CD4-positive, alpha-beta T cell (primary cell): ENCODE measurements at regions not wholly inside any gene's neighbourhood (a gene's known extent, or its start where the extent isn't known, plus 50 kb on each side); places are given as distances from the start of the nearest gene placed in this dataset.

Source experiments
- ATAC-seq: fragments of 200-7000 bp; cut with Tn5 transposase; one replicate; pipeline ENCODE4 v1.10.0; 2022; ENCODE audit warnings: mild to moderate bottlenecking; ENCODE audit not compliant: poor library complexity
- CTCF ChIA-PET: fragments of 350-600 bp; sonication (Branson Sonifier 250); formaldehyde crosslinking; loops from one replicate; lab custom pipeline; 2021; ENCODE audit warnings: antibody characterized with exemption, inconsistent platforms; lab: Charles Lee
- POLR2A ChIA-PET: fragments of 350-600 bp; sonication (Branson Sonifier 250); formaldehyde crosslinking; loops from one replicate; lab custom pipeline; 2021; ENCODE audit warnings: antibody characterized with exemption, inconsistent platforms; lab: Charles Lee
- DNase-seq, 14 experiments: peaks; one replicate each; pipeline ENCODE4 v3.0.0-alpha.2; 2013 to 2020; ENCODE audit warnings: mixed read lengths in 2 of 14
- H3K27ac ChIP-seq, 2 donors: one replicate each; pipeline versions ENCODE4 v1.5.1 to v1.7.0; 2013; ENCODE audit warnings: low read length in 2 of 2, low read depth in 1 of 2, mild to moderate bottlenecking in 1 of 2
- H3K27me3 ChIP-seq, 2 experiments: 1 replicate in 1 of 2; 2 replicates in 1 of 2; pipeline versions ENCODE4 v1.6.1 to v1.7.0; 2013; ENCODE audit warnings: low read length in 2 of 2, control low read depth in 1 of 2, mild to moderate bottlenecking in 1 of 2, moderate library complexity in 1 of 2; ENCODE audit not compliant: insufficient read depth in 2 of 2, control insufficient read depth in 1 of 2
- H3K36me3 ChIP-seq: one replicate; pipeline ENCODE4 v1.6.1; 2013; ENCODE audit warnings: low read length, control low read depth; ENCODE audit not compliant: insufficient read depth
- H3K4me1 ChIP-seq: one replicate; pipeline ENCODE4 v1.6.1; 2013; ENCODE audit warnings: low read length, control low read depth; ENCODE audit not compliant: insufficient read depth
- H3K4me3 ChIP-seq: one replicate; pipeline ENCODE4 v1.5.1; 2013; ENCODE audit warnings: mild to moderate bottlenecking, low read length, moderate library complexity
- H3K9me3 ChIP-seq, 2 experiments: 1 replicate in 1 of 2; 2 replicates in 1 of 2; pipeline versions ENCODE4 v1.6.1 to v1.7.0; 2013; ENCODE audit warnings: low read length in 2 of 2, mild to moderate bottlenecking in 2 of 2, control low read depth in 1 of 2, moderate library complexity in 1 of 2; ENCODE audit not compliant: control insufficient read depth in 1 of 2, insufficient read depth in 1 of 2
- H3K27ac Mint-ChIP-seq: one replicate; pipeline ENCODE4 v1.8.0; 2020; ENCODE audit warnings: mixed read lengths
- H3K27me3 Mint-ChIP-seq: one replicate; pipeline ENCODE4 v1.8.0; 2021; ENCODE audit warnings: mixed read lengths
- H3K36me3 Mint-ChIP-seq: one replicate; pipeline ENCODE4 v1.8.0; 2021; ENCODE audit warnings: low read depth, mixed read lengths
- H3K4me1 Mint-ChIP-seq: one replicate; pipeline ENCODE4 v1.8.0; 2021; ENCODE audit warnings: low read depth, mixed read lengths
- H3K4me3 Mint-ChIP-seq: one replicate; pipeline ENCODE4 v1.8.0; 2020; ENCODE audit warnings: mild to moderate bottlenecking, mixed read lengths
- H3K9me3 Mint-ChIP-seq: one replicate; pipeline ENCODE4 v1.8.0; 2020; ENCODE audit warnings: mixed read lengths
- CTCF ChIP-seq: fragments of 200-600 bp; IDR thresholded peaks from one replicate; pipeline ENCODE4 v1.8.0; 2022; ENCODE audit warnings: antibody characterized with exemption, mild to moderate bottlenecking
- intact Hi-C, 2 experiments: fragments of 100-400 bp; cut with DNase I in 1 of 2; cut with micrococcal nuclease in 1 of 2; formaldehyde crosslinking; loops; one replicate each; pipeline versions ENCODE4 v1.15.1 to v1.9.0; 2023 to 2025; cut with DNase I, micrococcal nuclease

GRCh38 chr10:107715565-107715964 is 551.1 kb upstream of the SORCS1 start:
- DNase-seq (no peak), ATAC-seq (no peak)
- Mint-ChIP-seq H3K36me3 (no peaks in the 10 kb centered on the region), H3K9me3 (peaks cover 24% of the 10 kb centered on the region), H3K27ac (no peak overlapping the region), H3K27me3 (no peaks in the 10 kb centered on the region), H3K4me3 (no peak overlapping the region), H3K4me1 (no peaks in the 10 kb centered on the region)
- no peaks in the 10 kb centered on the region for H3K9me3 ChIP-seq
- no peak overlapping the region for H3K27ac ChIP-seq
- TF ChIP-seq CTCF: no peak
- H3K36me3 ChIP-seq: no peaks in the 10 kb centered on the region
- ChIA-PET POLR2A (no interaction called here), CTCF (no interaction called here)
- intact Hi-C loops: no loop called here
- no peaks in the 10 kb centered on the region for H3K4me1 ChIP-seq
- H3K4me3 ChIP-seq: no peak overlapping the region
- no peaks in the 10 kb centered on the region for H3K27me3 ChIP-seq

- Mint-ChIP-seq H3K9me3 (peaks cover 12% of the 10 kb centered on the region), H3K27ac (no peak overlapping the region), H3K4me3 (no peak overlapping the region), H3K27me3 (no peaks in the 10 kb centered on the region), H3K4me1 (no peaks in the 10 kb centered on the region), H3K36me3 (no peaks in the 10 kb centered on the region)
- no peaks in the 10 kb centered on the region for H3K4me1 ChIP-seq
- ChIA-PET CTCF (no interaction called here), POLR2A (no interaction called here)
- H3K9me3 ChIP-seq: peaks cover 0 to 4% of the 10 kb centered on the region in 2 experiments
- ATAC-seq (no peak), DNase-seq (no peak)
- TF ChIP-seq CTCF: no peak
- no peaks in the 10 kb centered on the region for H3K36me3 ChIP-seq
- H3K27ac ChIP-seq: no peak overlapping the region
- H3K27me3 ChIP-seq: no peaks in the 10 kb centered on the region
- no peak overlapping the region for H3K4me3 ChIP-seq
- intact Hi-C loops: no loop called here
Measured at GRCh38 chr10:107708981-107709380, 544.5 kb upstream of the SORCS1 start.

- peaks cover 11% of the 10 kb centered on the region for H3K9me3 Mint-ChIP-seq
- H3K27me3 ChIP-seq: no peaks in the 10 kb centered on the region
- peaks cover 0 to 4% of the 10 kb centered on the region in 2 experiments for H3K9me3 ChIP-seq
- no peak overlapping the region for H3K4me3 Mint-ChIP-seq
- POLR2A ChIA-PET: no interaction called here
- H3K27ac Mint-ChIP-seq: no peak overlapping the region
- H3K4me3 ChIP-seq: no peak overlapping the region
- ATAC-seq (no peak), DNase-seq (no peak)
- CTCF ChIA-PET: no interaction called here
- no peaks in the 10 kb centered on the region for H3K27me3 Mint-ChIP-seq
- H3K36me3 Mint-ChIP-seq: no peaks in the 10 kb centered on the region
- H3K4me1 Mint-ChIP-seq: no peaks in the 10 kb centered on the region
- H3K36me3 ChIP-seq: no peaks in the 10 kb centered on the region
- no peaks in the 10 kb centered on the region for H3K4me1 ChIP-seq
- no peak overlapping the region for H3K27ac ChIP-seq
- intact Hi-C loops: no loop called here
- no peak for TF ChIP-seq CTCF
Measured at GRCh38 chr10:107706096-107706725, 541.7 kb upstream of the SORCS1 start.
